ENCODE measurements at regions not wholly inside any gene's neighbourhood (a gene's known extent, or its start where the extent isn't known, plus 50 kb on each side); places are given as distances from the start of the nearest gene placed in this dataset.

- TF ChIP-seq CTCF (conservative IDR thresholded peaks at IDR 0.05): no peak
- no peak for TF ChIP-seq EZH2 (IDR thresholded peaks at IDR 0.05; ENCODE audit: low read depth)
Observed at GRCh38 chr9:79902825-79903600, 331.2 kb downstream of the TLE4 start.
